HEK293T (cell line): ENCODE measurements at regions not wholly inside any gene's neighbourhood (a gene's known extent, or its start where the extent isn't known, plus 50 kb on each side); places are given as distances from the start of the nearest gene placed in this dataset.

ENCODE experiments used
- BHLHE40 ChIP-seq: fragments of 450-650 bp; IDR thresholded peaks from 2 replicates; pipeline ENCODE4 v1.6.1; 2016; ENCODE audit warnings: mild to moderate bottlenecking, moderate library complexity, borderline replicate concordance
- ELF4 ChIP-seq: fragments of 450-650 bp; IDR thresholded peaks from 2 replicates; pipeline ENCODE4 v1.6.1; 2017; ENCODE audit warnings: antibody characterized with exemption
- FOXA1 ChIP-seq: fragments of 450-650 bp; IDR thresholded peaks from 2 replicates; pipeline ENCODE4 v1.6.1; 2016; ENCODE audit warnings: mild to moderate bottlenecking
- HDGF ChIP-seq: fragments of 450-650 bp; IDR thresholded peaks from 2 replicates; pipeline ENCODE4 v1.6.1; 2017; ENCODE audit warnings: antibody characterized with exemption, borderline replicate concordance
- LEF1 ChIP-seq: fragments of 450-650 bp; IDR thresholded peaks from 2 replicates; pipeline ENCODE4 v1.6.1; 2017; ENCODE audit warnings: mild to moderate bottlenecking, borderline replicate concordance
- NFRKB ChIP-seq: fragments of 450-650 bp; IDR thresholded peaks from 2 replicates; pipeline ENCODE4 v1.6.1; 2016; ENCODE audit warnings: mild to moderate bottlenecking, moderate library complexity
- PKNOX1 ChIP-seq: fragments of 450-650 bp; IDR thresholded peaks from 2 replicates; pipeline ENCODE4 v1.6.1; 2016
- SP1 ChIP-seq: fragments of 450-650 bp; IDR thresholded peaks from 2 replicates; pipeline ENCODE4 v1.6.1; 2017
- SUZ12 ChIP-seq: fragments of 450-650 bp; IDR thresholded peaks from 2 replicates; pipeline ENCODE4 v1.6.1; 2016; ENCODE audit warnings: mild to moderate bottlenecking

- no peak for TF ChIP-seq HDGF
- TF ChIP-seq BHLHE40: no peak
- TF ChIP-seq SUZ12: no peak
- no peak for TF ChIP-seq ELF4
- TF ChIP-seq FOXA1: no peak
- TF ChIP-seq SP1: no peak
- TF ChIP-seq LEF1: no peak
- TF ChIP-seq PKNOX1: no peak
- no peak for TF ChIP-seq NFRKB
Measured at GRCh38 chr10:111986079-111986478, 197.5 kb downstream of the GPAM start.
